ENCODE measurements at regions not wholly inside any gene's neighbourhood (a gene's known extent, or its start where the extent isn't known, plus 50 kb on each side); places are given as distances from the start of the nearest gene placed in this dataset.

- Histone ChIP-seq H3K27me3 (no peaks in the 10 kb centered on the region), H3K27ac (no peak overlapping the region), H3K36me3 (no peaks in the 10 kb centered on the region), H3K9me3 (peaks cover 0 to 1% (median 0%) of the 10 kb centered on the region in 4 donors), H3K4me1 (no peaks in the 10 kb centered on the region), H3K4me3 (no peak overlapping the region)
- DNase-seq, result no peak
- WGBS, 2 donors, result 48 to 73% methylated on average over 6 of the region's 6 CpGs
- intact Hi-C loops (cut with DNase I), result no loop called here
- TF ChIP-seq POLR2AphosphoS5 (IDR thresholded peaks at IDR 0.05), result no peak
- no peak for TF ChIP-seq EP300 (IDR thresholded peaks at IDR 0.05)
Observed at GRCh38 chr2:133711201-133711600, 142.9 kb upstream of the NCKAP5 start.

DNA sequence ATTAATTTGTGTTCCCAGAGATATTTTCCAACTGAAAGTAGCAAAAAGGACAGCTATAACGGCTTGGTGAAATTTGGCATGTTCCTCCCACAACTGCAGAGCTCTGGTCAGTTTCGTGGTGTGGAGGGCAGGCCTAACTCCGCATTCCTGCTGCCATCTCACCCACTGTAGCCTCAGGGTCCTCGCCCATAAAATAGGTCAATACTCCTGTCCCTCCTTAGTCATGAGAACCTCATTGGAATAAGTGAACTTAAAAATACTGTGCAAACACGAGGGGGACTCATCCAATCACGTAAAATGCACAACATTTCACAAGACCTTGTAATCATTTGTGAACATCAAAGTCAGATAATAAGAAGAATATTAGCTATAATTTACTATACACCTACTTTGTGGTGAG, 143.5 kb upstream of the NCKAP5 start:
- Histone ChIP-seq H3K9me3 (peaks cover 0 to 1% (median 0%) of the 10 kb centered on the region in 4 donors), H3K36me3 (no peaks in the 10 kb centered on the region), H3K27ac (no peak overlapping the region), H3K27me3 (no peaks in the 10 kb centered on the region), H3K4me1 (no peaks in the 10 kb centered on the region), H3K4me3 (no peak overlapping the region)
- 77 to 82% methylated on average over 6 of the region's 6 CpGs for WGBS, 2 donors
- TF ChIP-seq POLR2AphosphoS5 (IDR thresholded peaks at IDR 0.05), result no peak
- no peak for TF ChIP-seq CTCF (IDR thresholded peaks at IDR 0.05)
- TF ChIP-seq EP300 (IDR thresholded peaks at IDR 0.05), result no peak
- TF ChIP-seq POLR2A (IDR thresholded peaks at IDR 0.05), result no peak
- DNase-seq, result no peak
- intact Hi-C loops (cut with DNase I), result no loop called here

DNA sequence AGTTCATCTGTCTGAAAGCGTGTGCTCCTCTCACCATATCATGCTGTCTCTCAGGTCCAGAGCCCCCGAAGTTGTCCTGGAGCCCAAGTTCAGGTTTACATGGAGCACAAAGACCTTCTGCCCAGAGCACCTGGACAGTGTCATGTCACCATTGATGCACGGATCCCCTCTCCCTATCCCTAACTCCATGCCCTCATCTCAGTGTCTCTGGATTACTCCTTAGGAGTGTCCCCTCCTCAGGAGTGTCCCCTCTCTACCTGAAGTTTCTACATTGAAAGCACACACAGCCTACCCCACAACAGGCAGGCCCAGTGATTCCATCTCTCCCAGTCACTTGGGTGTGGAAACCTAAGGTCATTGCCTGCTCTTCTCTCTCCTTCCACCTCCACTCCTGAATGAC, 144.1 kb upstream of the NCKAP5 start:
- no peak for DNase-seq
- H3K4me1 ChIP-seq, result no peaks in the 10 kb centered on the region
- H3K9me3 ChIP-seq, result peaks cover 0 to 1% (median 0%) of the 10 kb centered on the region in 4 donors
- H3K36me3 ChIP-seq, result no peaks in the 10 kb centered on the region
- intact Hi-C loops (cut with DNase I), result no loop called here
- no peak for TF ChIP-seq EP300 (IDR thresholded peaks at IDR 0.05)
- no peak overlapping the region for H3K4me3 ChIP-seq
- no peak overlapping the region for H3K27ac ChIP-seq
- no peaks in the 10 kb centered on the region for H3K27me3 ChIP-seq
- 87 to 89% methylated on average over 3 of the region's 3 CpGs for WGBS, 2 donors

DNA sequence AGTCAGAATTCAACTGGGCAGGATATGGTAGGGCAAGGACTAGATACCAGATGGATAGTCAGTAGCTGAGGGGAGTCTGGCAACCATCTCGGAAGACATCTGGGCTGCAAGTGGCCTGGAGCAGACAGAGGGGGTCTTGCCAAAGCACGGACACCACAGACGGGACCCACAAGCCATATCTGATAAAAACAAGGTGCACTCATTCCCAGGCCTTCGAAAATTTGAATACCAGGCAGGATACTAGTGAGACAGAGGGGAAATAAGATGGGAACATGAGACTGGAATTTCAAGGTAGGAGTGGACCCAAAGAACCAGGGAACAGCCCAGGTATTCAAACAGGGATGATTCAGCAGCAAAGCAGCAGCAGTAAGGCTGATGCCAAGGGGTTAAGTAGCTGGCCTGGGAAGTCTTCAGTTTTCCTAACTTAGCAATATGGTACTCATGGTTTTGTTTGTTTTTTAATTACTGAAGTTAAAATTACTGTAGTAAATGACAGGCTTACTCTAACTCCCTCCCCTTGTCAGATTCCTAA, 144.9 kb upstream of the NCKAP5 start:
- Histone ChIP-seq H3K27me3 (no peaks in the 10 kb centered on the region), H3K9me3 (peaks cover 0 to 1% (median 0%) of the 10 kb centered on the region in 4 donors), H3K27ac (no peak overlapping the region), H3K4me3 (no peak overlapping the region), H3K4me1 (no peaks in the 10 kb centered on the region), H3K36me3 (no peaks in the 10 kb centered on the region)
- WGBS, 2 donors, result 85 to 89% methylated on average over 4 of the region's 4 CpGs
- intact Hi-C loops (cut with DNase I), result no loop called here
- DNase-seq, result no peak
- TF ChIP-seq EP300 (IDR thresholded peaks at IDR 0.05), result no peak
- no peak for TF ChIP-seq CTCF (IDR thresholded peaks at IDR 0.05)
- TF ChIP-seq POLR2A (IDR thresholded peaks at IDR 0.05), result no peak
- TF ChIP-seq POLR2AphosphoS5 (IDR thresholded peaks at IDR 0.05), result no peak

DNA sequence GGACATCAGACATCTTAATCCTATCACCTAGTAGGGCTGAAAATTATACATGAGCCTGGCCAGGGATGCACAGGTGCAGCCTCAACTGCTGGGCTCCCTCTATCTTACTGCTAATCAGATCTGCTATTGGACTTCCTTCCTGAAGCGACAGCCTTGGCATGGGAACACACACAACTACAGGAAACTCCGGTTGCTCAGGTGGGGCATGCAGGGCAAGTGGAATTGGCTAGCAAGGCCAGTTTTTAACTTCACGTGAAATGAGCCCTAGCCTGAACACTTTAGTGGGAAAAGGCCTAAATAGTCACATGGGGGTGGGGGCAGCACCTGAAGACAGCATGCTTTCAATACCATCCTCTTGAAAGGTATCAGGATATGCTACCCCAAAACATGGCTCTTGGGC, 147.9 kb upstream of the NCKAP5 start:
- WGBS, 2 donors, result 68 to 76% methylated on average over 3 of the region's 3 CpGs

More for the DNA sequence above, 147.9 kb upstream of the NCKAP5 start:
- Histone ChIP-seq H3K4me3 (no peak overlapping the region), H3K4me1 (no peaks in the 10 kb centered on the region), H3K36me3 (no peaks in the 10 kb centered on the region), H3K27ac (no peak overlapping the region), H3K27me3 (no peaks in the 10 kb centered on the region), H3K9me3 (no peaks in the 10 kb centered on the region)
- no peak for DNase-seq
- no peak for TF ChIP-seq POLR2AphosphoS5 (IDR thresholded peaks at IDR 0.05)
- no peak for TF ChIP-seq POLR2A (IDR thresholded peaks at IDR 0.05)
- TF ChIP-seq CTCF (IDR thresholded peaks at IDR 0.05), result no peak
- no peak for TF ChIP-seq EP300 (IDR thresholded peaks at IDR 0.05)
- intact Hi-C loops (cut with DNase I), result no loop called here
